HepG2 (cell line): ENCODE measurements at regions not wholly inside any gene's neighbourhood (a gene's known extent, or its start where the extent isn't known, plus 50 kb on each side); places are given as distances from the start of the nearest gene placed in this dataset.

Experiments used
- ATAC-seq: fragments of 200-7000 bp; cut with Tn5 transposase; 3 replicates; pipeline ENCODE4 v1.9.1; 2020; ENCODE audit warnings: mild to moderate bottlenecking, moderate library complexity
- BruUV-seq: library from RNA; stranded (reverse); fragments of 400-500 nt; replicated peaks from 2 replicates; lab custom pipeline; 2021; lab: Mats Ljungman, UMichigan
- CTCF ChIA-PET: fragments of 300-600 bp; formaldehyde crosslinking; extraction: SDS; loops from one replicate; lab custom pipeline; 2021; ENCODE audit warnings: low total read pairs, inconsistent platforms, low intra/inter-chr PET ratio; lab: Yijun Ruan, JAX
- POLR2A ChIA-PET: fragments of 350-600 bp; sonication (Branson Sonifier 250); formaldehyde crosslinking; loops from one replicate; lab custom pipeline; 2020; ENCODE audit warnings: antibody characterized with exemption, inconsistent platforms; lab: Yijun Ruan, JAX
- DNase-seq: peaks from one replicate; pipeline ENCODE4 v3.0.0-alpha.2; 2015; ENCODE audit warnings: low spot score
- FAIRE-seq: peaks from 3 replicates; lab custom pipeline; 2011; peaks lifted over from hg19 to GRCh38; lab: Jason Lieb, UNC
- H2AFZ ChIP-seq: one replicate; pipeline ENCODE4 v1.6.1; 2011; ENCODE audit warnings: low read length, inconsistent platforms
- H3K27ac ChIP-seq: fragments of 300-600 bp; 3 replicates; pipeline ENCODE4 v1.8.0; 2011; ENCODE audit warnings: mixed run types, mild to moderate bottlenecking, mixed read lengths, low read length, inconsistent platforms; ENCODE audit not compliant: insufficient read depth; ENCODE audit errors: extremely low read length
- H3K27me3 ChIP-seq, 2 experiments: fragments of 200-600 bp in 1 of 2; 2 replicates in 1 of 2; 3 replicates in 1 of 2; pipeline versions ENCODE4 v1.6.0 to v1.8.0; 2011; ENCODE audit warnings: low read length in 2 of 2, mild to moderate bottlenecking in 2 of 2, moderate library complexity in 2 of 2, inconsistent platforms in 1 of 2; ENCODE audit not compliant: insufficient read depth in 2 of 2, control insufficient read depth in 1 of 2
- H3K36me3 ChIP-seq, 2 experiments: fragments of 200-600 bp in 1 of 2; replicated peaks in 1 of 2; 2 replicates in 1 of 2; 3 replicates in 1 of 2; pipeline versions ENCODE4 v1.5.1 to v1.8.0; 2011; ENCODE audit warnings: low read length in 2 of 2, inconsistent platforms in 1 of 2; ENCODE audit not compliant: insufficient read depth in 2 of 2, control insufficient read depth in 1 of 2
- H3K4me1 ChIP-seq: 2 replicates; pipeline ENCODE4 v1.5.1; 2012; ENCODE audit warnings: low read length, inconsistent platforms; ENCODE audit not compliant: insufficient read depth
- H3K4me2 ChIP-seq: 2 replicates; pipeline ENCODE4 v1.6.0; 2011; ENCODE audit warnings: low read depth, low read length, inconsistent platforms
- H3K4me3 ChIP-seq, 3 experiments: fragments of 200-600 bp in 1 of 3; sonication (generic), shearing (Covaris generic) in 1 of 3; replicated peaks in 1 of 3; 2 replicates each; pipeline ENCODE4 v1.5.1; 2011 to 2016; ENCODE audit warnings: low read length in 3 of 3, inconsistent platforms in 2 of 3, low read depth in 2 of 3, mild to moderate bottlenecking in 2 of 3, control low read depth in 1 of 3, mixed read lengths in 1 of 3; ENCODE audit not compliant: insufficient read depth in 1 of 3
- H3K79me2 ChIP-seq: one replicate; pipeline ENCODE4 v1.6.1; 2011; ENCODE audit warnings: low read length, inconsistent platforms; ENCODE audit not compliant: insufficient read depth
- H3K9ac ChIP-seq: 2 replicates; pipeline ENCODE4 v1.6.0; 2011; ENCODE audit warnings: mild to moderate bottlenecking, low read depth, low read length, inconsistent platforms; ENCODE audit not compliant: insufficient read depth
- H3K9me3 ChIP-seq: 2 replicates; pipeline ENCODE4 v1.5.1; 2012; ENCODE audit warnings: mild to moderate bottlenecking, low read length
- H4K20me1 ChIP-seq: 2 replicates; pipeline ENCODE4 v1.6.0; 2011; ENCODE audit warnings: inconsistent platforms, mild to moderate bottlenecking, low read length, moderate library complexity; ENCODE audit not compliant: insufficient read depth
- CTCF ChIP-seq: sonication (generic); formaldehyde crosslinking; IDR thresholded peaks from 2 replicates; pipeline ENCODE4 v1.5.0; 2020; ENCODE audit warnings: mild to moderate bottlenecking, missing genetic modification reagents, moderate library complexity
- SMC3 ChIP-seq: IDR thresholded peaks from 2 replicates; pipeline ENCODE4 v1.6.1; 2011; ENCODE audit warnings: low read length, improper control_type of control experiment
- STAG1 ChIP-seq: sonication (generic); formaldehyde crosslinking; IDR thresholded peaks from 2 replicates; pipeline ENCODE4 v1.4.0; 2020; ENCODE audit warnings: missing genetic modification reagents
- TARDBP ChIP-seq: sonication (generic); formaldehyde crosslinking; IDR thresholded peaks from 2 replicates; pipeline ENCODE4 v1.8.0; 2022; ENCODE audit warnings: mild to moderate bottlenecking, missing genetic modification reagents
- WGBS: methylation state at CpG from one replicate; pipeline ENCODE4 v1.1.6; 2017; ENCODE audit warnings: low lambda C conversion rate; 5-methylcytosine and 5-hydroxymethylcytosine counted together
- in situ Hi-C: cut with HindIII; loops from 2 replicates; pipeline ENCODE4 v1.10.0; 2017; ENCODE audit warnings: low pct_unique_long_range_greater_than_20kb; ENCODE audit not compliant: extremely low pct_ligation_motif_present
- intact Hi-C: fragments of 100-400 bp; cut with micrococcal nuclease; formaldehyde crosslinking; loops from one replicate; pipeline ENCODE4 v1.10.0; 2022; ENCODE audit not compliant: unreplicated experiment

- FAIRE-seq: no peak
- in situ Hi-C loops: loop anchor here (5.0 kb wide), 1 partner anchor 159 kb away; no protein-coding TSS in a partner anchor
- Histone ChIP-seq H3K9ac (no peak overlapping the region), H3K79me2 (no peaks in the 10 kb centered on the region), H3K9me3 (peaks cover 10% of the 10 kb centered on the region; the same call in 1 of the 2 replicates), H3K4me2 (no peak overlapping the region), H3K27me3 (no peaks in the 10 kb centered on the region), H3K4me3 (no peak overlapping the region), H2AFZ (no peak overlapping the region), H3K36me3 (no peaks in the 10 kb centered on the region), H3K4me1 (no peaks in the 10 kb centered on the region), H4K20me1 (no peaks in the 10 kb centered on the region), H3K27ac (no peak overlapping the region)
- DNase-seq: peak; percentile 30
- WGBS: under 1% methylated on average over 6 of the region's 7 CpGs
- peak; percentile 86 for ATAC-seq
- BruUV-seq: no TSS peak
- ChIA-PET CTCF (interaction anchor here (4.0 kb wide), 1 partner anchor 163 kb away, joined by 23 read pairs; no protein-coding TSS in a partner anchor), POLR2A (no interaction called here)
- intact Hi-C loops: loop anchor here (1.0 kb wide), 1 partner anchor 163 kb away; no protein-coding TSS in a partner anchor
- TF ChIP-seq TARDBP (no peak), SMC3 (peak; percentile 53; the same call in 1 of the 2 replicates), CTCF (peak; percentile 61), STAG1 (CRISPR knock-in tag) (peak; percentile 65)
Observed at GRCh38 chr10:91088300-91089140, 131.9 kb upstream of the PCGF5 start.
